Activated CD4-positive, alpha-beta T cell treated with anti-CD3 and anti-CD28 coated beads, Interleukin-2, amount 50 U/mL, for 4 hours (primary cell): ENCODE measurements at regions not wholly inside any gene's neighbourhood (a gene's known extent, or its start where the extent isn't known, plus 50 kb on each side); places are given as distances from the start of the nearest gene placed in this dataset.
"Not testable (repeated sequence)": the region's sequence is repeated elsewhere in the genome, so short reads cannot be mapped to it uniquely, and the experiment has no call there.

Experiments used
- DNase-seq, 2 experiments: peaks; one replicate each; pipeline ENCODE4 v3.0.0-alpha.2; 2020

DNA sequence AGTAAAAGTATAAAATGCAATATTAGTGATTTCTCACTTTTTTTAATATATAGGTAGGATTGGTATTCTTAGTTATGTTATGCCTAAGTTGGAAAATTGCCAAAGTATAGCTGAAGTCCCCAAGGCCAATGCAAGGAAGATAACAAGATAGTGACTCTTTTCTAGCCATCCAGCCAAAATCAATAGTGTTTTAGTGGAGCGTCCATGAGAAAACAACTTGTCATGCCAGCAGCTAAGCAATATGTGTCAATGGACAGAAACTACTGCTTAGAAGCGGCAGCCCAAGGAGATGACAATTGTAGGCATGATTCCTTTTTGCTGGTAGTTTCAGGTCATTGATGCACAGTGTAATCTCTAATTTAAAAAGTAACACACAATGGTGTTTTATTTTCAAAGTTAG is 1444.6 kb downstream of the SUCLG1 start:
- no peak for DNase-seq

DNA sequence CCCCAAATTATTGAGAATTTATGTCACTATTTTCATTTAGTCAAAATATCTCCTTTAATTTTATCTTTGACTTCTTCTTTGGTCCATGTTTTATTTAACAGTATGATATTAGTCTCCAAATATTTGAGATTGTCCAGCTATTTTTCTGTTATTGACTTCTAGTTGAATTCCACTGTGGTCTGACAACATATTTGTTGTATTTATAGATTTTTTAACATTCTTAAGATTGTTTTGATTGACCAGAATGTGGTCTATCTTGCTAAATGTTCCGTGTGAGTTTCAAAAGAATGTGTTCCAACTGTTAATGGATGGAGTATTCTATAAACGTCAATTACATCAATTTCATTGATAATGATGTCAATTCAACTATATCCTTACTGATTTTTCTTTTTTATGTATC is 1452.1 kb downstream of the SUCLG1 start:
- no peak for DNase-seq

DNA sequence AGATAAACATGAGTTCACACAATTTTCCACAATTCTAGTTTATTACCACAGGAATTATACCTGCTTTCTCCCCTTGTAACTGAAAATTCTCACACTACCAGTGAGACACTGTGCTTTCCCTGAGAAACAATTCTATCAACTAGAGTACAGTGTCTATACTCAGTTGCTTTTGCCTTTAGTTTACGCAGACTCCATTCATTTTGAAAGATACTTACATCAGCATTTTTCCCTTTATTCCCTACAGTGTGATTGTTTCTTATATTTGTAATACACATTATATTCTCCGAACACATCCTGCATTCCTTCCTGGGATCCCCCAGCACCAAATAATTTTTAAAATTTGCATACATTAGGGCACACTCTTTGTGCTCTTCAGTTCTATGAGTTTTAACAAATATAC is 1455.5 kb downstream of the SUCLG1 start:
- no peak for DNase-seq

DNA sequence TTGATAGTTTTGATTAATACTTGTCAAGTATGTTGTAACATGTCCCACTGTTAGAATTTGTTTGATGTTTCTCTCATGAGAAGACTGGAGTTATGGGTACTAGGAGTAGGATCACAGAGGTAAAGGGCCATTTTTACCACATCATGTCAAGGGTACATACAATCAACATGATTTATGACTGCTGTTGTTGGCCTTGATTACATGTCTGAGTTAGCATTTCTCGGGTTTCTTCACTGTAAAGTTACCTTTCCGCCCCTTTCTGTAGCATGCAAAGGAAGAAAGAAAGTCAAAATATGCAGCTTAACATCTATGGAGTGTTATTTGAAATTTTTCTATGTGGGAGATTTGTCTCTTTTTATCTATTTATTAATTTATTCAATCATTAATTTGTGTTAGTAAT is 1456.4 kb downstream of the SUCLG1 start:
- DNase-seq = no peak

DNA sequence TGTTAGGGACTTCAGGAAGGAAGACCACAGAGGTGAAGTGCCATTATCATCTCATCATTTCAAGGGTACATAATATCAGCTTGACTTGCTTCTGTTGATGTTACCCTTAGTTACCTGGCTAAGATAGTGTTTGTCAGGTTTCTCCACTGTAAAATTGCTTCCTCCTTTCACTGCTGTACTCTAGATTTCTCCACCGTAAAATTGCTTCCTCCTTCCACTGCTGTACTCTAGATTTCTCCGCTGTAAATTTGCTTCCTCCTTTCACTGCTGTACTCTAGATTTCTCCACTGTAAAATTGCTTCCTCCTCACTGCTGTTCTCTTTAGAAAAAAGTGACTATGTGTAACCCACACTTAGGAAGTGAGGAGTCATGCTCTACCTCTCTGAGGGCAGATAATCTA is 1460.3 kb downstream of the SUCLG1 start:
- no peak for DNase-seq

DNA sequence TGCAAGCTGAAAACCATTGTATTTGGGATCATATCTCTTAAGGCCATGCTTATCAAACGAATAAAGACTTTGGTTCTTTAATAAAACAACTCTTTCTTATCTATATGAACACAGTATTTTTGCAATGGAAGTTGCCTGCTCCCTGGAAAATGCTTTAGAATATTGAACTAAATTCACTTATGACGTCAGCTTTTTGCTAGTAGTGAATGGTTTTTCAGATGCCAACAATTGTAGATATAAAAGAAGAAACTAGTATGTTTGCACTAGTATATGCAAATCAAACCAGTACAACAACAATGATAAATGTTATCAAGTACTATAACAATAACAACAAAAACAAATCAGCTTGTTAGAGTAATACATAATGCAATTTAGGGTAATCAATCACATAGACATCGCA is 1462.9 kb downstream of the SUCLG1 start:
- no peak for DNase-seq

DNA sequence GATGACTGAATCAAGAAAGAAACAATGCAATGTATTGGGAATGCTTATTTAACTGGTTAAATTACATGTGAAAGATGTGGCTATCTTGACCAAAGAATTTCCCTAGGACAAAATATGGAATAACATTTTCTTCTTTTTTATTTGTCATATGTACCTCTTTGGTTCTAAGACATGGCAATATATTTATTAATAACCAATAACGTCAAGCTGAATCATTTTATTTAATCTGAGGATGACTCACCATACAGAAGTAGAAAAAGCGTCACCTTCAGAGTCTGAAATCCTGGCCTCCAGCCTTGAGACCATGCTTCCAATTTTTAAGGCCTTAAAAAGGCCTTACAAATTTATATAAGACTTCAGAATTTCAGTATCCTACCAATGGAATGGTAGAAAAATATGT is 1464.9 kb downstream of the SUCLG1 start:
- DNase-seq = no peak

DNA sequence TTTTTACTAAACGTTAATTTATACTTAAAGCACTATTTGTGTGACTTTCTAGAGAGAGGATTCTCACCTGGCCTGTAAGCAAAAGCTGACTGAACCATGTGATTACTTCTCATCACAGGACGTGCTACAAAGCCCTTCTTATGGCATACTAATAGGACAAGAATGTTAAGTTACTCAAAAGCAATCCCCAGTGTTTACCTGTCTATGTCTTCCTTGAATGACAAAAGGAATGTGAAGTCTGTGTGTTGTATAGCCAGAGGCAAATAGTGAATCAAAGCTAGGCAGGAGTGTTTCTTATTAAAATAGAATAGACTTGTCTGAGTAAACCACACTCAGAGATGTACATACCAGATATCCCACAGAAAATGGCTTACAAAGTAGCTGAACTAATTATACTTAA is 1465.5 kb downstream of the SUCLG1 start:
- no peak for DNase-seq

DNA sequence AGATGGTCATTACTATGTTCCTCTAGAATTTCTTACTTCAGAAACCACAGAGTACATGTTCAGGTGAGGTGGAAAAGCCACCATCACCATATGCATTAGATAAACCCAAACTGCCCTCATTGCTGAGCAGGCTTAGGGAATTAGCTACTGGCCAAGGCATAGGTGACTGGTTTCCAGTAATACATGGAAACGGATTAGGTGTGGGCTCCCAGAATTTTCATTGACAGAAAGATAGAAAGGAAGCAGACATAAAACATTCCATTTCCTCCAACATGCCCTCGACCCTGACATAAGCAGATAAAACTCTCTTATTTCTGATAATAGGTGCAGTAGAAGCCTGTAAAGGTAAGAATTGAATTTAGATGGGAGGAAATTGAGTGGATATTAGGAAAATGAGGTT is 1466.1 kb downstream of the SUCLG1 start:
- no peak for DNase-seq

DNA sequence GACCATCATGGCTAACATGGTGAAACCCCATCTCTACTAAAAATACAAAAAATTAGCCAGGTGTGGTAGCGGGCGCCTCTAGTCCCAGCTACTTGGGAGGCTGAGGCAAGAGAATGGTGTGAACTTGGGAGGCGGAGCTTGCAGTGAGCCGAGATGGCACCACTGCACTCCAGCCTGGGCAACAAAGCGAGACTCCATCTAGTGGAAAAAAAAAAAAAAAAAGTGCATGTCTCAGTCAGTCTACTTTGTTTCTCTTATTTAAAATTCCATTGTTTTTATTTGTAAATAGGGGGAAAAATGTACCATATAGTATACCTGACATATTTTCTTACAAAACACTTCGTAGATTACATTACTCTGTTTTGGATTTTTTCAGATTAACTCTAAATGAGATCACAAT is 1471.4 kb downstream of the SUCLG1 start:
- not testable (repeated sequence) for DNase-seq

DNA sequence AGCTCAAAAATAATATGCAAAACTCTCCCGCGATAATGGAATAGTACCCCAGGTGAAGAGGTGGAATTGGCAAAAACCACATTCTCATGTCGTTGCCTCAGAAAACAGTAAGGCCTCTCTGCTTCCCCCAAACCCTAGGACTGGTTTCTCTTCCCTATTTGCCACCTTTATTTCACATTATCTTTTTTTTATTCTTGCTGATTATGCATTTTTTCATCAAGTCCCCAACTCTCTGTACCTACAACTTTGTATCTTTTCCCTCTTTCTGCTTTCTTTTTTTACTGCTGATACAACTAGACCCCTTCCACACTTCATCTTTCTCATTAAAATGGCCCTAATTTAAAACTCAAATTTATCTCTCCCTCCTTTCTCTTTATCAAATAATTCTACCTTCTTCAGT is 1472.2 kb downstream of the SUCLG1 start:
- DNase-seq = no peak

DNA sequence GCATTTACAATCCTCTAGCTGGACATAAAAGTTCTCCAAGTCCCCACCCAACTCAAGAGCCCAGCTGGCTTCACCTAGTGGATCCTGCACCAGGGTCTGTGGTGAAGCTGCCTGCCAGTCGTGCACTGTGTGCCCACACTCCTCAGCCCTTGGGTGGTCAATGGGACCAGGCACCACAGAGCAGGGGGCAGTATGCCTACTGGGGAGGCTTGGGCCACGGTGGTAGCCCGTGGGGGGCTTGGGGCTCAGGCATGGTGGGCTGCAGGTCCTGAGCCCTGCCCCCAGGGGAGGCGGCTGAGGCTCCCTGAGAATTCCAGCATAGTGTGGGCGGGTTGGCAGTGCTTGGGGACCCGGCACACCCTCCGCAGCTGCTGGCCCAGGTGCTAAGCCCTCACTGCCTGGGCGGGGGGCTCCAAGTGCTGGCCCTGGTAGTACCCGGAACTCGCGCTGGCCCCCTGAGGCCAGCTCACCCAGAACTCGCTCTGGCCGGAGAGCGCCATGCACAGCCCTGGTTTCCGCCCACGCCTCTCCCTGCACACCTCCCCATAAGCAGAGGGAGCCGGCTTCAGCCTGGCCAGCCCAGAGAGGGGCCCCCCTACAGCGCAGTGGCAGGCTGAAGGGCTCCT is 1473.4 kb downstream of the SUCLG1 start:
- DNase-seq = no peak

DNA sequence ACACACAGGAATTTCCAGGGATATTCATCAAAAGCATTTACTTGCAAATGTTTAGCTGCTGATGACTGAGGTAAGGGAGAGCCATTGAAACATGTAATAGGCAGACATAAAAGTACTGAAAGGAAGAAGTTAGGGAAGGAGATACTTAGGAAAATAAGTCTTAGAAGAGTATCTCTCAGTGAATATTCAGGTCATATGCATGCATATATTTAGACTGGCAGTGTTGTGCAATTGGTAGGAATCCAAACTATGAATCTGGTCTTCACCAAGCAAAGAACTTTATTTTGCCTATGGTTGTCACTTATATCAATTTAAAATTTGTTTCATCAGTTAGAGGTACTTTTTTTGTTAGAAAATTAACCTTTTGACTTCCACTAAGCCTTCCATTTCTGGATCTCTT is 1490.7 kb downstream of the SUCLG1 start:
- no peak for DNase-seq

DNA sequence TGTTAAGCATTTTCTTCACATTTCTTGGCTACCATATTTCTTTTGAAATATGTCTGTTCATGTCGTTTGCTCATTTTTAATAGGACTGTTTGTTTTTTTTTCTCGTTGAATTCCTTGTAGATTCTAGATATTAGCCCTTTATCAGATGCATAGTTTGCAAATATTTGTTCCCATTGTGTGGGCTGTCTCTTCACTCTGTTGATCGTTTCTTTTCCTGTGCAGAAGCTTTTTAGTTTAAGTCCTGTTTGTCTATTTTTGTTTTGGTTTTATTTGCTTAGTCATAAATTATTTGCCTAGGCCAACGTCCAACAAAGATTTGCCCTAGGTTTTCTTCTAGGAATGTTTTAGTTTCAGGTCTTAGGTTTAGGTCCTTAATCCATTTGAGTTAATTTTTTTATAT is 1494.7 kb downstream of the SUCLG1 start:
- DNase-seq = no peak

DNA sequence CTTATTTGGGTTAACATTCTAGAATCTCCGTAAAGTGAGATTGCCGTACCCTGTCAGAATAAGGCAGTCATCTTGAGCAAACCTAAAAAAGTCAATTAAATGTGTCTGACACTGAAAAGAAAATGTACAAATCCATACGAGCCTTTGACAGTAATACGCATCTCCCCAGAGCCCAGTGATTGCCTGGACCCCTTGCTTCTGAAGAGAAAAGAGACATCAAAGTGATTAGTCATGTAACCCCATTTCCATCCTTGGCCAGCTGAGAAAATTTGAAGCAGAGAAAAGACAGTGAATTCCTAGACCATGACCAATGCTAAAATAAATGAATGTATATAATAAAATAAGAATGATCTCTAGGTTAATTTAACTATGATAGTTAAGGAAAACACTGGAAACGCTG is 1499.4 kb downstream of the SUCLG1 start:
- no peak for DNase-seq

DNA sequence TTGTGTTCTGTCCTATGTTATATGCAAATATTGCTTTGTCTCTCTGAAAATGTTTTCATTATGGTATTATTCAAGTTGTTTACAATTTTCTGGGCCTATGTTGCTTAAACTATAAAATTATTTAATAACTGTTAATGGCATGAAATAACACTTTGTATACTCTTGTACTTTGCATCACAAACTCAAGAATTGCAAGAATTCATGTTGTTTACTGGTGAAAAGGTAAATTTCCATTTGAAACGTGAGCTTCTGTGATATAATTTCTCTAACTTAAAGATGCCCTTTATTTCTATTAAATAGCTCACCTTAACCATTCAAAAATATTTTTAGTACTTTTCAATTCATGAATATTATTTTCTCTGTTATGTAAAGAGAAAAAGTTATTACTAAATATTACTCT is 1504.2 kb downstream of the SUCLG1 start:
- no peak for DNase-seq

DNA sequence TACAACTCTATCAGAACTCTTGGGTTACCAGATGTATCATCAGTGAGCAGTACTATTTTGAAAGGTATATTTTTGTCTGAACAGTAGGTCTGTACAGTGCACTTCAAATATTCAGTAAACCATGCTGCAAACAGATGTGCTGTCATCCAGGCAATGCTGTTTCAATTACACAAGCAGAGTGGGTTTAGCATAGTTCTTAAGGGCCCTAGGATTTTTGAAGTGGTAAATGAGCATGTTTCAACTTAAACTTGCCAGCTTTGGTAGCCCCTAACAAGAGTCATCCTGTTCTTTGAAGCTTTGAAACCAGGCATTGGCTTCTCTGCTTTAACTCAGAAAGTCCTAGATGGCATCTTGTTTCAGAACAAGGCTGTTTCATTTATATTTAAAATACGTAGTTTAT is 1519.9 kb downstream of the SUCLG1 start:
- no peak for DNase-seq

DNA sequence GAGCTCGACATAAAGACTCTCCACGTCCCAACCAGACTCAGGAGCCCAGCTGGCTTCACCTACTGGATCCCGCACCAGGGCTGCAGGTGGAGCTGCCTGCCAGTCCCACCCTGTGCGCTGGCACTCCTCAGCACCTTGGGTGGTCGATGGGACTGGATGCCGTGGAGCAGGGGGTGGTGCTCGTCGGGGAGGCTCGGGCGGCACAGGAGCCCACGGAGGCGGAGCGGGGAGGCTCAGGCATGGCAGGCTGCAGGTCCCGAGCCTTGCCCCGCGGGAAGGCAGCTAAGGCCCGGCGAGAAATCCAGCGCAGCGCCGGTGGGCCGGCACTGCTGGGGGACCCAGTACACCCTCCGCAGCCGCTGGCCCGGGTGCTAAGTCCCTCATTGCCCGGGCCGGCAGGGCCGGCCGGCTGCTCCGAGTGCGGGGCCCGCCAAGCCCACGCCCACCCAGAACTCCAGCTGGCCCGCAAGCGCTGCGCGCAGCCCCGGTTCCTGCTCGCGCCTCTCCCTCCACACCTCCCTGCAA is 1520.7 kb downstream of the SUCLG1 start:
- not testable (repeated sequence) for DNase-seq

DNA sequence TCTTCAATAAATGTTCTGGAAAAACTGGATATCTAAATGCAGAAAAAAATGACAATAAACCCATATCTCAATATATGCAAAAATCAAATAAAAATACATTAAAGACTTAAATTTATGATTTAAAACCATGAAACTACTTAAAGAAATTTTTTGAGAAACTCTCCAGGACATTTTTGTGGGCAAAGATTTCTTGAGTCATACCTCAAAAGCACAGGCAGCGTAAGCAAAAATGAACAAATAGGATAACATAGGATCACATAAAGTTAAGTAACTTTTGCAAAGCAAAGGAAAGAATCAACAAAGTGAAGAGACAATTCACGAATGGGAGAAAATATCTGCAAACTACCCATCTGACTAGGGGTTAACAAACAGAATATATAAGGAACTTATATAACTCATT is 1545.5 kb downstream of the SUCLG1 start:
- DNase-seq = no peak

DNA sequence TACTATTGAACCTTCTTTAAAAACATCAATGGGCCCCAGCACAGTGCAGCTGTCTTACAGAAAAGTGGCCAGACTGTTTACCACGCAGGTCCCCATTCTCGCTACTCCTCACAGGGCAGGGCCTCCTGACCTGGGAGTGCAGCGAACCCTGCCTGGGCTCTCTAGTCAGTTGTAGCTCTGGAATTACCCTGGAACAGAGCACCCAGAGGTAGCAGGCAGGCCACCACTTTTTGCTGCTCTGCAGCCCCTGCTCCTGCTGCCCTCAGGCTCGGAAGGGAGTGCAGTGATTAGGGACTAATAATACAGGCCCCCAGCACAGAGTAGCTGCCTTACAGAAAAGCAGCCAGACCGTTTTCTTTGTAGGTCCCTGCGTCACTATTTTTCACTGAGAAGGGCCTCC is 1563.0 kb downstream of the SUCLG1 start:
- DNase-seq = no peak

DNA sequence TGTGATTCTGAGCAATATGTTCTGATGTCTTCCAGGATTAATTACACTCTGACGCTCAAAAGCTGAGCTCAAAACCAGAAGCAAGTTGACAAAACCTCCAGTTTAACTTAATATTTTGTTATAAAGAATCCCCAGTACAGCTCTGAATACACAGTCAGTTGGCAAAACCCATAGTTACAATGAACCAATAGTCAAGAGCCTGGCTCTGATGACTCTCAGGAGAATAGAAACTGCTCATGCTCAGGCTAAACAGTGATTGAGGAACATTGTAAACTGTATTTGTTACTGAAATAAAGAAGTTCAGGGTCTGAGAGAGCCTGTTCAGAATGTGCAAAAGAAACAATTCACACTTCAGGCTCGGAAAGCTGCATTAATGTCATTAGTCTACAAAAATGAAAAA is 1565.9 kb downstream of the SUCLG1 start:
- no peak for DNase-seq

DNA sequence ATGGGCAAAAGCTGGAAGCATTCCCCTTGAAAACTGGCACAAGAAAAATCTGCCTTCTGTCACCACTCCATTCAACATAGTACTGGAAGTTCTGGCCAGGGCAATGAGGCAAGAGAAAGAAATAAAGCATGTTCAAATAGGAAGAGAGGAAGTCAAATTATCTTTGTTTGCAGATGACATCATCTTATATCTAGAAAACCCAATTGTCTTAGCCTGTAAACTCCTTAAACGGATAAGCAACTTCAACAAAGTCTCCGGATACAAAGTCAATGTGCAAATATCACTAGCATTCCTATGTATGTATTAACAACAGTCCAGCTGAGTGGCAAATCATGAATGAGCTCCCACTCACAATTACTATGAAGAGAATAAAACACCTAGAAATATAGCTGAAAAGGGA is 1579.3 kb downstream of the SUCLG1 start:
- DNase-seq = no peak

DNA sequence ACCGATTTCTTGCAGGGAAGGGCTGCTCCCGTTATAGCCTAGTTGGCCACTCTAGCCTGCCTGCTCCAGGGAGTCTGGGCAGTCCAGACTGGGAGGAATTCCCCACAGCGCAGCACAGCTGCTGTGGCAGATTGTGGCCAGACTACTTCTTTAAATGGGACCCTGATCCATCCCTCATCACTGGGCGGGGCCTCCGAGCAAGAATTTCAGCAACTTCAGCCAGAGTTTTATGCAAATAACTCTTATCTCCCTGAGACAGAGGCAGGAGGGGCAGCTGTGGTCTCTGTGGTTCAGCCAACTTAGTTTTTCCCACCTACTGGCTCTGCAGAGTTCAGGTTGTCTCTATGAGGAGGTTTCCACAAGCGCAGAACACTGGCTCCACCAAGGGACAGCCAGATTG is 1583.2 kb downstream of the SUCLG1 start:
- no peak for DNase-seq

DNA sequence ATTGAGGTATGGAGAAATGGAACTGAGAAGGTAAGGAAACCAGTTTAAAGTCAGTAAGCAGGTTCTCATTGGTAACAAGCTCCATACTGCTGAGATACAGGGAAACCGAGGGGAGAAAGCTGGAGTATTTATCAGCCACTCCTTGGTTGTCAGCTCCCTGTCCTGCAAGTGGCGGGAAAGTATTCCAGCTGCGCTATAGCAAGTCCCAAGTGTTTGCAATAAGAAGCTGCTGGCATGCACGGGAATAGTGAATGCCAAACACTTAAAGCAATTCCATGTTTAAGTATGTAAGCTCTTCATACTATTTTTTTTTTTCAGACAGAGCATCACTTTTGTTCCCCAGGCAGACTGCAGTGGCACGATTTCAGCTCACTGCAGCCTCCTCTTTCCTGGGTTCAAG is 1601.1 kb downstream of the SUCLG1 start:
- DNase-seq = no peak

DNA sequence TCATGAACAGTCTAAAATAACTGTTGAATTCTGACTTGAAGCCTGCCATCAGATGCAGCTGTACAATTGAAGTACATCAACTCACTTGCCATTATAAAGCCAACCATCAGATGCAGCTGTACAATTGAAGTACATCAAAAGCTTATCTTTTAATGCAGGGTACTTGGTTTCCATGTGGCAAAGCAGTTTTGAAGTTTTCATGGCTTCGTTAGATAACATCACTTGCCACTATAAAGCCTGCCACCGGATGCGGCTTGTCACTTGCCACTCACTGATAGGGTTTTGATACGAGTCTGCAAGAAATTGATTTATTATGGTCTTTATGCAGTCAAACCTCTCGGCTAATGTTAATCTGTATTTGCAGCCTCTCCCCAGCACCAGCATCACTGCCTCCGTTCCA is 1605.8 kb downstream of the SUCLG1 start:
- DNase-seq = no peak

DNA sequence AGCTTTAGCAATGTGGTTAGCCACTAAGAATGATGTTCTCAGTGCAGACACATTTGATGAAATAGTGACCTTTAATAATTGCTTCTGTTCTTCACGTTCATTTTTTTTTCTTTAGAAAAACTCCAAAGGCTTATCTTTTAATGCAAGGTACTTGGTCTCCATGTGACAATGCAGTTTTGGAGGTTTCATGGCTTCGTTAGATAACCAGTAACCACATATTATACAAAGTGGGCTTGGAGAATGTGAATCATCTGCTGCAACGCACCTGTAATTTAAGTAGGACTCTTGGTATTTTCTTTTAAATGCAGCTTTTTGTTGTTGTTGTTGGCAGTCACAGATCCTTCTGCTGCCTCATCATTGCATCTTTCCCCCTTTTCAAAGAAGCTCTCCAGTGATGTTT is 1606.3 kb downstream of the SUCLG1 start:
- no peak for DNase-seq
